ENCODE measurements at regions not wholly inside any gene's neighbourhood (a gene's known extent, or its start where the extent isn't known, plus 50 kb on each side); places are given as distances from the start of the nearest gene placed in this dataset.

GRCh38 chr13:37446503-37446902 lies 152.1 kb downstream of the POSTN start:
- H3K27me3 ChIP-seq, result no peaks in the 10 kb centered on the region
- H3K4me3 ChIP-seq, result no peak overlapping the region
- intact Hi-C loops (cut with DNase I; ENCODE audit: low total_unique reads), result no loop called here
- H3K4me1 ChIP-seq, result no peaks in the 10 kb centered on the region
- peak overlapping the region in 1 of 2 donors; percentile 14 for H3K27ac ChIP-seq
- no peak for DNase-seq (ENCODE audit: low spot score in 2 of 2)
- H3K9me3 ChIP-seq, result no peaks in the 10 kb centered on the region
- no peak for TF ChIP-seq CTCF (IDR thresholded peaks at IDR 0.05)
- TF ChIP-seq POLR2A (IDR thresholded peaks at IDR 0.05), result no peak
- TF ChIP-seq POLR2AphosphoS5 (IDR thresholded peaks at IDR 0.05), result no peak
- H3K36me3 ChIP-seq, result no peaks in the 10 kb centered on the region

- TF ChIP-seq POLR2A (IDR thresholded peaks at IDR 0.05) (no peak), POLR2AphosphoS5 (IDR thresholded peaks at IDR 0.05) (no peak), CTCF (IDR thresholded peaks at IDR 0.05) (no peak)
- Histone ChIP-seq H3K27me3 (no peaks in the 10 kb centered on the region), H3K36me3 (no peaks in the 10 kb centered on the region), H3K4me3 (no peak overlapping the region), H3K27ac (peak overlapping the region in 1 of 2 donors; percentile 68), H3K9me3 (no peaks in the 10 kb centered on the region), H3K4me1 (no peaks in the 10 kb centered on the region)
- DNase-seq (ENCODE audit: low spot score in 2 of 2), result no peak
- intact Hi-C loops (cut with DNase I; ENCODE audit: low total_unique reads), result no loop called here
Observed at GRCh38 chr13:37443538-37443937, 155.0 kb downstream of the POSTN start.

- intact Hi-C loops (cut with DNase I; ENCODE audit: low total_unique reads), result no loop called here
- TF ChIP-seq CTCF (IDR thresholded peaks at IDR 0.05) (no peak), POLR2A (IDR thresholded peaks at IDR 0.05) (no peak), POLR2AphosphoS5 (IDR thresholded peaks at IDR 0.05) (no peak)
- no peaks in the 10 kb centered on the region for H3K4me1 ChIP-seq
- no peaks in the 10 kb centered on the region for H3K9me3 ChIP-seq
- H3K4me3 ChIP-seq, result no peak overlapping the region
- no peak for DNase-seq (ENCODE audit: low spot score in 2 of 2)
- no peaks in the 10 kb centered on the region for H3K36me3 ChIP-seq
- peak overlapping the region in 1 of 2 donors; percentile 68 for H3K27ac ChIP-seq
- H3K27me3 ChIP-seq, result no peaks in the 10 kb centered on the region
Observed at GRCh38 chr13:37442996-37443395, 155.6 kb downstream of the POSTN start.

GRCh38 chr13:37435881-37436280 lies 162.7 kb downstream of the POSTN start:
- Histone ChIP-seq H3K36me3 (no peaks in the 10 kb centered on the region), H3K27me3 (no peaks in the 10 kb centered on the region), H3K4me3 (no peak overlapping the region), H3K4me1 (no peaks in the 10 kb centered on the region), H3K27ac (no peak overlapping the region), H3K9me3 (no peaks in the 10 kb centered on the region)
- intact Hi-C loops (cut with DNase I; ENCODE audit: low total_unique reads), result no loop called here
- TF ChIP-seq POLR2A (IDR thresholded peaks at IDR 0.05) (no peak), CTCF (IDR thresholded peaks at IDR 0.05) (no peak), POLR2AphosphoS5 (IDR thresholded peaks at IDR 0.05) (no peak)
- no peak for DNase-seq (ENCODE audit: low spot score in 2 of 2)

- no peak for DNase-seq (ENCODE audit: low spot score in 2 of 2)
- H3K4me1 ChIP-seq, result no peaks in the 10 kb centered on the region
- no peaks in the 10 kb centered on the region for H3K36me3 ChIP-seq
- no peaks in the 10 kb centered on the region for H3K9me3 ChIP-seq
- no peak for TF ChIP-seq POLR2A (IDR thresholded peaks at IDR 0.05)
- TF ChIP-seq CTCF (IDR thresholded peaks at IDR 0.05), result no peak
- TF ChIP-seq POLR2AphosphoS5 (IDR thresholded peaks at IDR 0.05), result no peak
- intact Hi-C loops (cut with DNase I; ENCODE audit: low total_unique reads), result no loop called here
- H3K4me3 ChIP-seq, result no peak overlapping the region
- H3K27ac ChIP-seq, result no peak overlapping the region
- H3K27me3 ChIP-seq, result no peaks in the 10 kb centered on the region
Observed at GRCh38 chr13:37433086-37433485, 165.5 kb downstream of the POSTN start.
